ENCODE measurements at regions not wholly inside any gene's neighbourhood (a gene's known extent, or its start where the extent isn't known, plus 50 kb on each side); places are given as distances from the start of the nearest gene placed in this dataset.

DNA sequence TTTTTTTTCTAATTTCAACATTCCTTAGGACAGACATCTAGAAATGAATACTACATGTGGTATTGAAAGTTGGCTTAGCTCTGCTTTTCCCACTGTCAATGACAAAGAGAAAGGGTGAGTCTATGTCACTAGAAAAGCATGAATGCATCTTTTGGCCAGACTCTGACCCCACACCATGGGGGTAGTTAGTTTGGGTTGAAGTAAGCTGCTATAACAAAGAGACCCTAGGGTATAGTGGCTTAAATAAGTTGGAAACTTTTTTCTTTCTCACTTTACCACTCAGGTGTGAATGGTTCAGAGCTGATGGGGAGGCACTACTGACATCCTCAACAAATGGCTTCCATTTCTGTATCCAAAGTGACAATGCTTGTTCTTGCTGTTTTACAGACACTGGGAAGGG lies 161.5 kb downstream of the DLEU7 start:
- no peak for DNase-seq

GRCh38 chr13:50682966-50683365 lies 160.5 kb downstream of the DLEU7 start:
- peak in 1 of 3 donors; percentile 52 for DNase-seq

DNA sequence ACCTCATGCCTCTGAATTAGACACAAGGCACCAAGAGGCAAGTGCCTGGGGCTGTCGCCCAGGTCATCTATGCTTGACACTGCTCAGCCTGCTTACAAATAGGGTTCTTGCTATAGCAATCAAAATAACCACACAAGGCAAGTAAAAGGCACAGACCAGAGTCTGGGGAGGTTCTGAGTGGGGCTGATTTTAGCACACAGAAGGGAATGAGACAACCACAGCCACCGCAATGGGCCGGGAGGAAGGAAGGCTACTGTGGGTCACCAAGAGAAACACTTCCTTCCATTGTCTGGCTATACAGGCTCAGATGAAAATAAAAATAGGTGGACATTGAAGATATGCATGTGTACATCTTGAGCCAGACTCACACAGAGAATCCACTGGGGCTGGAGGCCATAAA lies 159.1 kb downstream of the DLEU7 start:
- no peak for DNase-seq

- DNase-seq: peak; percentile 79 to 89 (median 84)
These were observed 158.0 kb downstream of the DLEU7 start for GRCh38 chr13:50685491-50685890.

- peak in 1 of 3 donors; percentile 47 for DNase-seq
These were observed 157.5 kb downstream of the DLEU7 start for GRCh38 chr13:50685956-50686355.

- DNase-seq: no peak
These were observed 156.9 kb downstream of the DLEU7 start for GRCh38 chr13:50686551-50686950.

- DNase-seq: no peak
These were observed 155.9 kb downstream of the DLEU7 start for GRCh38 chr13:50687545-50687944.

GRCh38 chr13:50690006-50690405 lies 153.5 kb downstream of the DLEU7 start:
- DNase-seq: no peak

- DNase-seq: no peak
These were observed 152.3 kb downstream of the DLEU7 start for GRCh38 chr13:50691176-50691680.

- no peak for DNase-seq
These were observed 151.7 kb downstream of the DLEU7 start for GRCh38 chr13:50691681-50692263.

DNA sequence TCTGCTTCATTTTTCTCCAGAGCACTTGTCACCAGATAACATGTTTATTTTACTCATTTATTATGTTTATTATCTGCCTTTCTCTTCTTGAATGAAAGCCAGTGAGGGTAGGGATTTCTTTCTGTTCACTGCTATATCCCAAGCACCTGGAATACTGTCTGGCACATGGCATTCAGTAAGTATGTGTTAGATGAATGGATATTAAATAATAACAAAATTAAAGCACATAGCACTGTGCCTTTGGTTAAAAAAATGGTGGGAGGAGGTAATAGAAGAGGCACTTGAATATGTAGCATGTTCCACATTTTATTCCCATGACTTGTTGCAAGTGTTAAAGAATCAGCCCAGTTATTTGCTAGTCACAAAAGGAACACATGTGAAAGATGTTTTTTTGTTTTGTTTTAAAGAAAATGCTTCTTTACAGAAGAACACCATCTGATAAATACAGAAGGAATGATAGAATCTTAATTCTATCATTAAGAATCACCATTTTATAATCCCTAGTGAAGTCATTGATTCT lies 151.0 kb downstream of the DLEU7 start:
- DNase-seq: no peak

DNA sequence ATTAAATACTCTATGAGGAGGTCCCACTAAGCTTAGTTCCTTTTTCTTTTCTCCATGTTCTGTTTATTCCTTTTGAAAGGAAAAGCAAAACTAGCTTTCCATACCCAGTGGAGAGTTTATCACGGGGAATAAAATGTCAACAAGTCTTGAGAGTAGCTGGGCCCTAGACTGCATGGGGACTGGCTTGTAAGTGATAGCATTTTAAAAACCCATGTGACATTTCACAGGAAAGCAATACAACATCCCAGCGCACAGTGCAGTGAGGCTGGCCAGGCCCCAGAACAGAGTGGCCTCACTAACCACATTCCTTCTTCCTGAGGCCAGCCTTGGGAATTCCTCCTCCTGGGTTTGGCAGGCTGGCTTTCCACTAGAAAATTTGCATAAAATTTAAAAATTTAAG lies 149.8 kb downstream of the DLEU7 start:
- DNase-seq: peak in 1 of 3 donors; percentile 57

DNA sequence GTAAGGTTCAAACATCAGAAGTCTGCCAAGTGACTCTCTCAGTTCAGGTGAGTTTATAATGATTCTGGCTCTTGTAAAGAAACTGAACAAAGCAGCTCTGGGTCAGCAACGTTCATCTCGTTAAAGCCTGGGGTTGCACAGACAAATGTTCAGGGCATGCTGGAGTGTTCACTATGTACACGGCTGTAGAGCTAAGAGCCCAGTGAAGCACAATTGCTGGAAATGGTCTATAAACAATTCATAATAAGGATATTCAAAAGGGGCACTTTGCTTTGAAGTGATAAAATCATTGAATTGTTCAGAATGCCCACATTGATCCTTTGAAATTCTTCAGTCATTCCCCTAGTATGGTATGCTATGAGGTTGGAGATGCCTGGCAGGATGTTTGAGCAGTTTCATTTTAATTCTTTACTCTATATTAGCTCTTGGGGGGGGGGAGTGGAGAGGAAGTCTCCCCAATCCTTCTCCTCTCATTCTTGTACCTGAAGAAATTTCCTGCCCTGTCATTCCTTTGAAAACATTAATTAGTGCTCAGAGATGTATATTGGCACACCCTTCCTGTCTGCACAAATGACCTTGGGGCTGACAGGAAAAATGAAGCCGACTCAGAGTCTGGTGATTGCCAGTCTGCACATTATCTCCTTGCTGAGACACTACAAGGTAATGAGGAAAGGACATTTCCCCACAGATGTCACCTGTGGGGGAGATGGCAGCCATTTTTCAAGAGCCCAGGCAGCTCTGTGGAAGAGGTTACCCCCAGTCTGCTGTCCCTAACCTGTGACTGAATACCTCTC lies 145.5 kb downstream of the DLEU7 start:
- no peak for DNase-seq

DNA sequence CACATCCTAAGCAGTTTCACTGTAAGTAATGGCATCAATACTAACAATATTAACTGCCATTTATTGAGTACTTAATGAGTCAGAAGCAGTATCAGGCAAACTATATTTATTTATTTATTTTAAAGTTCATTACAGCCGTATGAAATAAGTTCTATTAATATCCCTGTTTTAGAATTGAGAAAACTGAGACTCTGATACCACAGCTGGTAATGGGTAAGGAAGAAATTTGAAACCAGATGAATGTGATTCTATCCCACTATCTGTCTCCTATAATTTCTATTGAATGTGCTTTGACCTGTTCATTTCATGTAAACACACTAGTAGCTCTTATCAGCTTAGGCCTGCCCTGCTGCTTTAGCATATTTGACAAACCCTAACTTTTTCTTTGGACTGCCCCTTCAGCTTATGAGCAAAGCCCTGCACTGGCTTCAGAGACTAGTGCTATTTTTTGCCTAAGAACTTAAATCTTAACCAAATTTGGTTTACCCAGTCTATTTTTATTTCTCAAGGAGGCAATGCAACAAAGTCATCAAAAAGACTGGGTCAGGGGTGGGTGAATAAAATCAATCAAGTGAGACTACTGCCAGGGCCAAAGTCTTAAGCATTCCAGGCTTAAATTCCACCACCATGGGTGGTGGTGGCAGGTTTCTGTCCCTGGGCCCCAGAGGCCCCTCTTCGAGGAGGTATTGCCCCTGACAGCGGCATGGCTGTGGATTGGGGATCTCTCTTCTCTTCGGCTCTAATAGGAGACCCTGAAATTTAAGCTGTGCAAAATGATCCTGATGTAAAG lies 143.4 kb downstream of the DLEU7 start:
- no peak for DNase-seq

DNA sequence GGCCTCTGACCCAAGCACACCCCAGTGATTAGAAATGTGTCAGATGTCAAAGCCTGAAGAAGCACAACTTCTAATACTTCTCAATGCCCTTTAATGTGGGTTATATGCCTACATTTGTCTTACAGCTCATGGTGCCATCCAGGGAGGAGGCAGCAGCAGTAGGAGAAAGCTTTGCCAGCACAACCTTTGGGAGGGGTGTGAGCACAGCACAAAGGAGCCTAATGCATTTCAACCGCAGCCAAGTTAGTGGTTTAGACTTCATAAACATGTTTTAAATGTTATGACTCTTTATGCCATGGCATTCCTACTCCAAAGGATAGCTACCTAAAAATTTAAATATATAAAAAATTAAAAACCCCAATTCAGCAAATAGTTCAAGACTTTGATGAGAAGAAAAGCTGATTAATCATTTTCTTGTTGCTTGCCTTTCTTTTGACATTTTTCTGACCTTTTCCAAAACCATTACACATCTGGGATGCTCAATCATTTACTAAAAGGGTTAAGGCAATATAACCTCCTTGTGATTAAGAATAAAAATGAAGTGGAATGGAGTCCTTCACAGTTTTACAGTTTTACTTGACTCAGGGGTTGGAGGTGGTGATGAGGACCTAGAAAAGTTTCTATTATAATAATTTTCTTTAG lies 142.7 kb downstream of the DLEU7 start:
- no peak for DNase-seq

GRCh38 chr13:50701469-50701868 lies 142.0 kb downstream of the DLEU7 start:
- DNase-seq: no peak

GRCh38 chr13:50706505-50706904 lies 137.0 kb downstream of the DLEU7 start:
- no peak for DNase-seq

- DNase-seq: no peak
These were observed 135.9 kb downstream of the DLEU7 start for GRCh38 chr13:50707628-50708027.

- DNase-seq: no peak
These were observed 135.0 kb downstream of the DLEU7 start for GRCh38 chr13:50708461-50708860.

DNA sequence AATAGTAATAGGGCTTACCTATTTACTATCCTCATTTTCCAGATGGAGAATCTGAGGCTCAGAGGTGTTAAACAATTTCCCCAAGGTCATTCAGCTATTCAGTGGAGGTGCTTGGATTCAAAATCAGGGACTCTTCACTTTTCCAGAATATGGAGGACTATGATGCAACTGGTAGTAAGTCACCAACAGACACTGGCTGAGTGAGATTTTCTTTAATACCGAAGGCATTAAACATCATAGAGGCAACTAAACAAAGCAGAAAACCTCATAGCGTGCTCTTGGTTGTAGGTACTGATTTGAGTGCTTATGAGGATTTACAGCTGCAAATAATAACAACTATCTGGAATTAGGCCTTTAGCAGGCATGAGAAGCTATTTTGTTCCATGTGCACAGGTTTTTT lies 134.4 kb downstream of the DLEU7 start:
- no peak for DNase-seq

DNA sequence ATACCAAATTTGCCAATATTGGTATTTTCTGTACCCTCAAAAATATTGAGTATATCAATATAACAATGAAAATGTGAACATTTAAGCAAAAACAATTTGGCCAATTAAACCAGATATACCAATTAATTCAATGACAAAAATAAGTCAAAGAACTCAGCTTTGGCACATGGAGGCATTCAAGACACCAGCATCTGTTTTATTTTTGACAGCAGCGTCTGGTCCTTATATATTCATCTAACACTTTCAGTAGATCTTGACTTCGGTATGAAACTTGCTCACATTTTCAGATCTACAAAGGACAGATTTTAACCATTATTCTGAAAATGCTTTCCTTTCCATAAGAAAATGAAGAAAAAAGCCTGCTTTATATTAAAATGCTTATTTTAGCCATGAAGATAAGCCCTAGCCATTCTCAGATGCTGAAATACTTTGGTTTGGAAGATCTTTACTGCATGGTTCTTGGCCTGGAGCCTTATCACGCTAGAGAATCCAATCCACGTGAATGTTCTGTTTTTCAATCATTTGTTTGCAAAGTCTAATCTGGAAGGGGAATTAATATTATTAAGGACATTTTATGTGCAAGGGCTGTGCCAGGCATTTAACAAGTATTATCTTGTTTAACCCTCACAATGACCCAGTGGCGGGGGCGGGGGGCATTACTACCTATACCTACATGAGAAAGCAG lies 132.2 kb downstream of the DLEU7 start:
- DNase-seq: no peak

All from muscle of back (tissue), 3 donors.